ENCODE measurements at regions not wholly inside any gene's neighbourhood (a gene's known extent, or its start where the extent isn't known, plus 50 kb on each side); places are given as distances from the start of the nearest gene placed in this dataset.

- ATAC-seq (no peak), DNase-seq (ENCODE audit: low read depth, low spot score) (no peak)
- ChIA-PET CTCF (interaction anchor here (0.6 kb wide), 1 partner anchor 94 kb away, joined by 5 read pairs; no protein-coding TSS in a partner anchor), POLR2A (no interaction called here)
- no peak overlapping the region for H3K4me3 ChIP-seq (ENCODE audit: low read depth in 2 of 2, low read length in 2 of 2)
- in situ Hi-C loops (cut with HindIII; ENCODE audit: low pct_unique_long_range_greater_than_20kb, low sequenced_read_pairs) (no loop called here), intact Hi-C loops (cut with micrococcal nuclease; ENCODE audit: unreplicated experiment) (no loop called here)
- no TSS peak for BruUV-seq (replicated peaks)
- no peak for TF ChIP-seq SIN3A (IDR thresholded peaks at IDR 0.05; ENCODE audit: borderline replicate concordance, insufficient read depth, low read depth, low read length)
- TF ChIP-seq CTCF (IDR thresholded peaks at IDR 0.05): no peak
- TF ChIP-seq POLR2AphosphoS5 (IDR thresholded peaks at IDR 0.05; ENCODE audit: low read depth, low read length): no peak
- TF ChIP-seq REST (IDR thresholded peaks at IDR 0.05; ENCODE audit: insufficient read depth in 1 of 2, low read depth in 2 of 2, low read length in 1 of 2): no peak
- no peak for TF ChIP-seq TCF7L2 (IDR thresholded peaks at IDR 0.05; ENCODE audit: low read depth, low read length)
- no peaks in the 10 kb centered on the region for H3K27me3 ChIP-seq (ENCODE audit: control insufficient read depth, insufficient read depth, low read length)
- no peaks in the 10 kb centered on the region for H3K36me3 ChIP-seq (ENCODE audit: control insufficient read depth, insufficient read depth, low read length)
- no peaks in the 10 kb centered on the region for H3K4me1 ChIP-seq (ENCODE audit: control insufficient read depth, insufficient read depth, low read length)
- H3K9me3 ChIP-seq (ENCODE audit: control insufficient read depth, insufficient read depth, low read depth, low read length): no peaks in the 10 kb centered on the region
- H3K27ac ChIP-seq (ENCODE audit: low read length): no peak overlapping the region
Observed at GRCh38 chr1:239844833-239845232, 246.8 kb upstream of the FMN2 start.

GRCh38 chr1:239854922-239855321 lies 236.8 kb upstream of the FMN2 start:
- BruUV-seq (replicated peaks): no TSS peak
- intact Hi-C loops (cut with micrococcal nuclease; ENCODE audit: unreplicated experiment): no loop called here
- CTCF ChIA-PET: no interaction called here

More at GRCh38 chr1:239854922-239855321, 236.8 kb upstream of the FMN2 start:
- Histone ChIP-seq H3K4me3 (ENCODE audit: low read depth in 2 of 2, low read length in 2 of 2) (no peak overlapping the region), H3K9me3 (ENCODE audit: control insufficient read depth, insufficient read depth, low read depth, low read length) (0 out of 2 replicates have a peak, but pooled peaks cover 2% of the 10 kb centered on the region), H3K27me3 (ENCODE audit: control insufficient read depth, insufficient read depth, low read length) (no peaks in the 10 kb centered on the region), H3K36me3 (ENCODE audit: control insufficient read depth, insufficient read depth, low read length) (no peaks in the 10 kb centered on the region), H3K4me1 (ENCODE audit: control insufficient read depth, insufficient read depth, low read length) (no peaks in the 10 kb centered on the region), H3K27ac (ENCODE audit: low read length) (no peak overlapping the region)
- no peak for TF ChIP-seq CTCF (IDR thresholded peaks at IDR 0.05)
- POLR2A ChIA-PET: no interaction called here
- in situ Hi-C loops (cut with HindIII; ENCODE audit: low pct_unique_long_range_greater_than_20kb, low sequenced_read_pairs): no loop called here
- DNase-seq (ENCODE audit: low read depth, low spot score) (no peak), ATAC-seq (no peak)
